ENCODE measurements at regions not wholly inside any gene's neighbourhood (a gene's known extent, or its start where the extent isn't known, plus 50 kb on each side); places are given as distances from the start of the nearest gene placed in this dataset.

GRCh38 chr19:29375429-29376119, 150.2 kb upstream of the VSTM2B start:
- no peak for DNase-seq

GRCh38 chr19:29376855-29377354, 148.9 kb upstream of the VSTM2B start:
- no peak for DNase-seq

- no peak for DNase-seq
Measured at GRCh38 chr19:29378126-29378525, 147.7 kb upstream of the VSTM2B start.

GRCh38 chr19:29378543-29379080, 147.2 kb upstream of the VSTM2B start:
- no peak for DNase-seq

GRCh38 chr19:29379257-29380021, 146.4 kb upstream of the VSTM2B start:
- DNase-seq = no peak

GRCh38 chr19:29380581-29380980, 145.2 kb upstream of the VSTM2B start:
- DNase-seq = no peak

GRCh38 chr19:29381353-29382203, 144.2 kb upstream of the VSTM2B start:
- no peak for DNase-seq

GRCh38 chr19:29383696-29384095, 142.1 kb upstream of the VSTM2B start:
- DNase-seq = no peak

GRCh38 chr19:29384656-29385055, 141.1 kb upstream of the VSTM2B start:
- no peak for DNase-seq

GRCh38 chr19:29385191-29385795, 140.5 kb upstream of the VSTM2B start:
- no peak for DNase-seq

- no peak for DNase-seq
Measured at GRCh38 chr19:29386970-29387369, 138.8 kb upstream of the VSTM2B start.

- no peak for DNase-seq
Measured at GRCh38 chr19:29387586-29387985, 138.2 kb upstream of the VSTM2B start.

GRCh38 chr19:29389495-29389894, 136.3 kb upstream of the VSTM2B start:
- no peak for DNase-seq

- no peak for DNase-seq
Measured at GRCh38 chr19:29390742-29391141, 135.1 kb upstream of the VSTM2B start.

GRCh38 chr19:29393915-29394460, 131.8 kb upstream of the VSTM2B start:
- DNase-seq = peak; percentile 92

- no peak for DNase-seq
Measured at GRCh38 chr19:29395111-29395733, 130.6 kb upstream of the VSTM2B start.

GRCh38 chr19:29395734-29396414, 129.9 kb upstream of the VSTM2B start:
- no peak for DNase-seq

- DNase-seq = no peak
Measured at GRCh38 chr19:29396925-29397324, 128.9 kb upstream of the VSTM2B start.

- no peak for DNase-seq
Measured at GRCh38 chr19:29397748-29398147, 128.0 kb upstream of the VSTM2B start.

GRCh38 chr19:29399804-29400203, 126.0 kb upstream of the VSTM2B start:
- no peak for DNase-seq
